ENCODE measurements at regions not wholly inside any gene's neighbourhood (a gene's known extent, or its start where the extent isn't known, plus 50 kb on each side); places are given as distances from the start of the nearest gene placed in this dataset.

GRCh38 chr2:41377837-41378236, 670.0 kb upstream of the PKDCC start:
- no peak overlapping the region for H3K27ac ChIP-seq
- no peaks in the 10 kb centered on the region for H3K4me1 ChIP-seq
- H3K9me3 ChIP-seq, result no peaks in the 10 kb centered on the region
- H3K36me3 ChIP-seq, result no peaks in the 10 kb centered on the region
- DNase-seq, result no peak
- no peak for TF ChIP-seq POLR2A (IDR thresholded peaks at IDR 0.05)
- ATAC-seq, result no peak
- WGBS (ENCODE audit: insufficient coverage, low coverage, low lambda C conversion rate, missing lambda C conversion rate), result 71% methylated on average over 4 of the region's 4 CpGs
- no peaks in the 10 kb centered on the region for H3K27me3 ChIP-seq
- intact Hi-C loops (cut with DNase I), result no loop called here
- H3K4me3 ChIP-seq, result no peak overlapping the region

GRCh38 chr2:41378420-41378819, 669.4 kb upstream of the PKDCC start:
- Histone ChIP-seq H3K27me3 (no peaks in the 10 kb centered on the region), H3K9me3 (no peaks in the 10 kb centered on the region), H3K4me3 (no peak overlapping the region), H3K36me3 (no peaks in the 10 kb centered on the region), H3K4me1 (no peaks in the 10 kb centered on the region), H3K27ac (no peak overlapping the region)
- DNase-seq (no peak), ATAC-seq (no peak)
- TF ChIP-seq POLR2A (IDR thresholded peaks at IDR 0.05), result no peak
- TF ChIP-seq, protein P1, sequence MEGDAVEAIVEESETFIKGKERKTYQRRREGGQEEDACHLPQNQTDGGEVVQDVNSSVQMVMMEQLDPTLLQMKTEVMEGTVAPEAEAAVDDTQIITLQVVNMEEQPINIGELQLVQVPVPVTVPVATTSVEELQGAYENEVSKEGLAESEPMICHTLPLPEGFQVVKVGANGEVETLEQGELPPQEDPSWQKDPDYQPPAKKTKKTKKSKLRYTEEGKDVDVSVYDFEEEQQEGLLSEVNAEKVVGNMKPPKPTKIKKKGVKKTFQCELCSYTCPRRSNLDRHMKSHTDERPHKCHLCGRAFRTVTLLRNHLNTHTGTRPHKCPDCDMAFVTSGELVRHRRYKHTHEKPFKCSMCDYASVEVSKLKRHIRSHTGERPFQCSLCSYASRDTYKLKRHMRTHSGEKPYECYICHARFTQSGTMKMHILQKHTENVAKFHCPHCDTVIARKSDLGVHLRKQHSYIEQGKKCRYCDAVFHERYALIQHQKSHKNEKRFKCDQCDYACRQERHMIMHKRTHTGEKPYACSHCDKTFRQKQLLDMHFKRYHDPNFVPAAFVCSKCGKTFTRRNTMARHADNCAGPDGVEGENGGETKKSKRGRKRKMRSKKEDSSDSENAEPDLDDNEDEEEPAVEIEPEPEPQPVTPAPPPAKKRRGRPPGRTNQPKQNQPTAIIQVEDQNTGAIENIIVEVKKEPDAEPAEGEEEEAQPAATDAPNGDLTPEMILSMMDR (IDR thresholded peaks at IDR 0.05), result no peak
- WGBS (ENCODE audit: insufficient coverage, low coverage, low lambda C conversion rate, missing lambda C conversion rate), result 81% methylated on average over 8 of the region's 11 CpGs
- intact Hi-C loops (cut with DNase I), result no loop called here

GRCh38 chr2:41379496-41380221, 668.2 kb upstream of the PKDCC start:
- H3K27ac ChIP-seq, result no peak overlapping the region
- intact Hi-C loops (cut with DNase I), result no loop called here
- no peaks in the 10 kb centered on the region for H3K9me3 ChIP-seq
- ATAC-seq (no peak), DNase-seq (no peak)
- no peaks in the 10 kb centered on the region for H3K36me3 ChIP-seq
- no peaks in the 10 kb centered on the region for H3K27me3 ChIP-seq
- TF ChIP-seq, protein P1 (IDR thresholded peaks at IDR 0.05), result no peak
- no peak for TF ChIP-seq POLR2A (IDR thresholded peaks at IDR 0.05)
- WGBS (ENCODE audit: insufficient coverage, low coverage, low lambda C conversion rate, missing lambda C conversion rate), result 69% methylated on average over 10 of the region's 13 CpGs
- no peaks in the 10 kb centered on the region for H3K4me1 ChIP-seq
- no peak overlapping the region for H3K4me3 ChIP-seq

DNA sequence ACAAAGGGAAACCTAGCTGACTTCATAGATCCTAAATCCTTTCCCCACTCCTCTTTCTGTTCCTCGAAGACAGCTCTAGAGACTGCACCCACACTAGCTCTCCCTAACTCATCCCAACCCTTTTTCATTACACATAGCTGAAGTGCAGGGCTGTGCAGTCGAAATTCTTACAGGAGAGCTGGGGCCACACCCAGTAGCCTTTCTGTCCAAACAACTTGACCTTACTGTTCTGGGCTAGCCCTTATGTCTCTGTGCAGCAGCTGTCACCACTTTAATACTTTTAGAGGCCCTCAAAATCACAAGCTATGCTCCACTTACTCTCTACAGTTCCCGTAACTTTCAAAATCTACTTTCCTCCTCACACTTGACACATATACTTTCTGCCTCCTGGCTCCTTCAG, 666.1 kb upstream of the PKDCC start:
- H3K36me3 ChIP-seq, result no peaks in the 10 kb centered on the region
- ATAC-seq, result no peak
- H3K4me3 ChIP-seq, result no peak overlapping the region
- intact Hi-C loops (cut with DNase I), result no loop called here
- H3K9me3 ChIP-seq, result no peaks in the 10 kb centered on the region
- TF ChIP-seq POLR2A (IDR thresholded peaks at IDR 0.05), result no peak
- TF ChIP-seq, protein P1 (IDR thresholded peaks at IDR 0.05), result no peak
- WGBS (ENCODE audit: insufficient coverage, low coverage, low lambda C conversion rate, missing lambda C conversion rate), result 54% methylated on average over 3 of the region's 3 CpGs
- no peaks in the 10 kb centered on the region for H3K4me1 ChIP-seq
- H3K27me3 ChIP-seq, result no peaks in the 10 kb centered on the region
- DNase-seq, result no peak
- H3K27ac ChIP-seq, result no peak overlapping the region

GRCh38 chr2:41387519-41387918, 660.3 kb upstream of the PKDCC start:
- 45% methylated on average over 2 of the region's 2 CpGs for WGBS (ENCODE audit: insufficient coverage, low coverage, low lambda C conversion rate, missing lambda C conversion rate)
- no peak overlapping the region for H3K4me3 ChIP-seq
- intact Hi-C loops (cut with DNase I), result no loop called here
- no peaks in the 10 kb centered on the region for H3K36me3 ChIP-seq
- no peaks in the 10 kb centered on the region for H3K4me1 ChIP-seq
- no peak overlapping the region for H3K27ac ChIP-seq
- no peak for ATAC-seq
- no peak for TF ChIP-seq POLR2A (IDR thresholded peaks at IDR 0.05)
- TF ChIP-seq, protein P1 (IDR thresholded peaks at IDR 0.05), result no peak
- no peaks in the 10 kb centered on the region for H3K27me3 ChIP-seq
- no peak for DNase-seq
- no peaks in the 10 kb centered on the region for H3K9me3 ChIP-seq
